HEK293T (cell line): ENCODE measurements at regions not wholly inside any gene's neighbourhood (a gene's known extent, or its start where the extent isn't known, plus 50 kb on each side); places are given as distances from the start of the nearest gene placed in this dataset.

Experiments used
- CTBP1 ChIP-seq: fragments of 450-650 bp; IDR thresholded peaks from 2 replicates; pipeline ENCODE4 v1.6.1; 2016; ENCODE audit warnings: borderline replicate concordance
- FOXA1 ChIP-seq: fragments of 450-650 bp; IDR thresholded peaks from 2 replicates; pipeline ENCODE4 v1.6.1; 2016; ENCODE audit warnings: mild to moderate bottlenecking
- FOXM1 ChIP-seq: fragments of 450-650 bp; IDR thresholded peaks from 2 replicates; pipeline ENCODE4 v1.6.1; 2017; ENCODE audit warnings: mild to moderate bottlenecking, borderline replicate concordance
- SP1 ChIP-seq: fragments of 450-650 bp; IDR thresholded peaks from 2 replicates; pipeline ENCODE4 v1.6.1; 2017
- SUZ12 ChIP-seq: fragments of 450-650 bp; IDR thresholded peaks from 2 replicates; pipeline ENCODE4 v1.6.1; 2016; ENCODE audit warnings: mild to moderate bottlenecking

- no peak for TF ChIP-seq CTBP1
- TF ChIP-seq FOXM1: no peak
- TF ChIP-seq SUZ12: no peak
- TF ChIP-seq SP1: no peak
- TF ChIP-seq FOXA1: no peak
These were observed 311.5 kb downstream of the REEP3 start for GRCh38 chr10:63832686-63833085.
